HCT116 (cell line): ENCODE measurements at regions not wholly inside any gene's neighbourhood (a gene's known extent, or its start where the extent isn't known, plus 50 kb on each side); places are given as distances from the start of the nearest gene placed in this dataset.

Experiments used
- ATAC-seq: fragments of 200-7000 bp; cut with Tn5 transposase; 2 replicates; pipeline ENCODE4 v1.9.1; 2020; ENCODE audit warnings: mild to moderate bottlenecking, moderate library complexity
- BruUV-seq: library from RNA; stranded (reverse); fragments of 400-500 nt; replicated peaks from 2 replicates; lab custom pipeline; 2021; lab: Mats Ljungman, UMichigan
- CTCF ChIA-PET: fragments of 300-600 bp; sonication (Branson Sonifier 250); formaldehyde crosslinking; loops from one replicate; lab custom pipeline; 2021; ENCODE audit warnings: antibody characterized with exemption; lab: Charles Lee
- POLR2A ChIA-PET: fragments of 300-600, 350-600 bp; sonication (Branson Sonifier 250); formaldehyde crosslinking; loops from one replicate; lab custom pipeline; 2021; ENCODE audit warnings: antibody characterized with exemption; lab: Charles Lee
- RAD21 ChIA-PET, 2 experiments: fragments of 300-600 bp; sonication (Branson Sonifier 250); formaldehyde crosslinking; loops; one replicate each; lab custom pipeline; 2023; ENCODE audit warnings: low total read pairs in 2 of 2; ENCODE audit not compliant: uncharacterized antibody in 2 of 2, unreplicated experiment in 2 of 2, low non-redundant PET in 1 of 2; lab: Charles Lee
- DNase-seq: peaks from one replicate; pipeline ENCODE4 v3.0.0-alpha.2; 2010; ENCODE audit warnings: low read depth, low spot score
- H2AFZ ChIP-seq: fragments of 200-600 bp; shearing (Covaris generic), sonication (generic); 2 replicates; pipeline ENCODE4 v1.6.1; 2017; ENCODE audit warnings: low read depth, mixed run types, mixed read lengths, antibody characterized with exemption, low read length; ENCODE audit not compliant: poor library complexity, severe bottlenecking
- H3K27ac ChIP-seq: 2 replicates; pipeline ENCODE4 v1.5.1; 2012; ENCODE audit warnings: low read depth, low read length
- H3K27me3 ChIP-seq: fragments of 200-600 bp; sonication (generic); 2 replicates; pipeline ENCODE4 v1.6.1; 2016; ENCODE audit warnings: mixed run types, low read length, mixed read lengths; ENCODE audit not compliant: insufficient read depth
- H3K36me3 ChIP-seq, 2 experiments: fragments of 200-500 bp in 1 of 2; fragments of 200-600 bp in 1 of 2; sonication (Bioruptor generic) in 1 of 2; sonication (generic) in 1 of 2; 2 replicates each; pipeline versions ENCODE4 v1.5.1 to v1.6.1; 2014 to 2016; ENCODE audit warnings: low read length in 2 of 2, inconsistent platforms in 1 of 2, mixed read lengths in 1 of 2, mixed run types in 1 of 2; ENCODE audit not compliant: insufficient read depth in 2 of 2, control insufficient read depth in 1 of 2
- H3K4me1 ChIP-seq, 2 experiments: fragments of 200-600 bp in 1 of 2; sonication (generic) in 1 of 2; 2 replicates each; pipeline versions ENCODE4 v1.5.1 to v1.6.1; 2012 to 2017; ENCODE audit warnings: low read length in 2 of 2, inconsistent platforms in 1 of 2, mild to moderate bottlenecking in 1 of 2, mixed read lengths in 1 of 2, mixed run types in 1 of 2, moderate library complexity in 1 of 2; ENCODE audit not compliant: insufficient read depth in 2 of 2, control insufficient read depth in 1 of 2
- H3K4me2 ChIP-seq: fragments of 200-600 bp; sonication (generic); 2 replicates; pipeline ENCODE4 v1.6.1; 2017; ENCODE audit warnings: mixed run types, low read length, mixed read lengths
- H3K4me3 ChIP-seq, 2 experiments: fragments of 200-600 bp in 1 of 2; sonication (generic) in 1 of 2; replicated peaks in 1 of 2; 2 replicates each; pipeline ENCODE4 v1.5.1; 2011 to 2016; ENCODE audit warnings: low read length in 2 of 2, control low read depth in 1 of 2, low read depth in 1 of 2, mild to moderate bottlenecking in 1 of 2, mixed read lengths in 1 of 2, mixed run types in 1 of 2
- H3K79me2 ChIP-seq: fragments of 200-600 bp; sonication (generic); 2 replicates; pipeline ENCODE4 v1.6.1; 2017; ENCODE audit warnings: mild to moderate bottlenecking, mixed run types, low read length, moderate library complexity, mixed read lengths; ENCODE audit not compliant: insufficient read depth
- H3K9ac ChIP-seq: fragments of 200-600 bp; sonication (generic); 2 replicates; pipeline ENCODE4 v1.6.1; 2016; ENCODE audit warnings: low read length, mixed read lengths
- H3K9me2 ChIP-seq: fragments of 200-600 bp; sonication (generic), shearing (Covaris generic); 2 replicates; pipeline ENCODE4 v1.6.1; 2017; ENCODE audit warnings: mixed run types, mild to moderate bottlenecking, moderate library complexity; ENCODE audit not compliant: insufficient read depth
- H3K9me3 ChIP-seq, 2 experiments: fragments of 200-500 bp in 1 of 2; fragments of 200-600 bp in 1 of 2; sonication (Bioruptor generic) in 1 of 2; sonication (generic) in 1 of 2; 2 replicates each; pipeline ENCODE4 v1.6.1; 2014 to 2017; ENCODE audit warnings: low read length in 2 of 2, mixed read lengths in 2 of 2, inconsistent platforms in 1 of 2, low read depth in 1 of 2, mild to moderate bottlenecking in 1 of 2, mixed run types in 1 of 2, moderate library complexity in 1 of 2; ENCODE audit not compliant: control insufficient read depth in 1 of 2, insufficient read depth in 1 of 2
- H4K20me1 ChIP-seq: fragments of 200-600 bp; sonication (generic), shearing (Covaris generic); 2 replicates; pipeline ENCODE4 v1.6.1; 2017; ENCODE audit warnings: mixed run types, mild to moderate bottlenecking, moderate library complexity; ENCODE audit not compliant: insufficient read depth
- CBX3 ChIP-seq: IDR thresholded peaks from 2 replicates; pipeline ENCODE4 v1.6.1; 2012; ENCODE audit warnings: low read depth
- CEBPB ChIP-seq: IDR thresholded peaks from 2 replicates; pipeline ENCODE4 v1.6.1; 2012; ENCODE audit warnings: low read depth
- EGR1 ChIP-seq: IDR thresholded peaks from 2 replicates; pipeline ENCODE4 v1.6.1; 2012; ENCODE audit warnings: low read depth
- ELF1 ChIP-seq: IDR thresholded peaks from 2 replicates; pipeline ENCODE4 v1.6.1; 2012; ENCODE audit warnings: low read depth, borderline replicate concordance
- EZH2 ChIP-seq: fragments of 200-600 bp; sonication (generic); IDR thresholded peaks from 2 replicates; pipeline ENCODE4 v1.6.1; 2017; ENCODE audit warnings: antibody characterized with exemption, mixed run types
- EZH2phosphoT487 ChIP-seq: fragments of 200-600 bp; IDR thresholded peaks from 2 replicates; pipeline ENCODE4 v1.6.1; 2018; ENCODE audit warnings: antibody characterized with exemption, borderline replicate concordance
- FOSL1 ChIP-seq: IDR thresholded peaks from 2 replicates; pipeline ENCODE4 v1.6.1; 2012; ENCODE audit warnings: low read depth
- JUND ChIP-seq: IDR thresholded peaks from 2 replicates; pipeline ENCODE4 v1.6.1; 2012
- POLR2AphosphoS5 ChIP-seq: IDR thresholded peaks from 2 replicates; pipeline ENCODE4 v1.6.1; 2011; ENCODE audit warnings: mild to moderate bottlenecking, low read depth, low read length, moderate library complexity
- RAD21 ChIP-seq: IDR thresholded peaks from 2 replicates; pipeline ENCODE4 v1.6.1; 2012; ENCODE audit warnings: low read depth, mild to moderate bottlenecking
- SP1 ChIP-seq: IDR thresholded peaks from 2 replicates; pipeline ENCODE4 v1.6.1; 2012; ENCODE audit warnings: low read depth
- SRF ChIP-seq: IDR thresholded peaks from 2 replicates; pipeline ENCODE4 v1.6.1; 2012; ENCODE audit warnings: low read depth
- TCF7L2 ChIP-seq: IDR thresholded peaks from 2 replicates; pipeline ENCODE4 v1.7.0; 2011; ENCODE audit warnings: borderline replicate concordance, inconsistent platforms; ENCODE audit not compliant: insufficient read depth, insufficient read length; ENCODE audit errors: extremely low read depth
- ZNF274 ChIP-seq: fragments of 200-500 bp; sonication (Bioruptor generic); IDR thresholded peaks from 2 replicates; pipeline ENCODE4 v1.6.1; 2014; ENCODE audit warnings: mild to moderate bottlenecking, low read depth, low read length, inconsistent platforms
- intact Hi-C: fragments of 100-400 bp; cut with micrococcal nuclease; formaldehyde crosslinking; loops from 2 replicates; pipeline ENCODE4 v1.10.0; 2022
- TF ChIP-seq, protein P1 (sequence below): IDR thresholded peaks from 2 replicates; pipeline ENCODE4 v1.6.1; 2012
- TF ChIP-seq, protein P2 (sequence below): IDR thresholded peaks from 2 replicates; pipeline ENCODE4 v1.6.1; 2011; ENCODE audit warnings: mild to moderate bottlenecking, low read length, moderate library complexity; ENCODE audit not compliant: insufficient replicate concordance; ENCODE audit errors: extremely low read depth

DNA sequence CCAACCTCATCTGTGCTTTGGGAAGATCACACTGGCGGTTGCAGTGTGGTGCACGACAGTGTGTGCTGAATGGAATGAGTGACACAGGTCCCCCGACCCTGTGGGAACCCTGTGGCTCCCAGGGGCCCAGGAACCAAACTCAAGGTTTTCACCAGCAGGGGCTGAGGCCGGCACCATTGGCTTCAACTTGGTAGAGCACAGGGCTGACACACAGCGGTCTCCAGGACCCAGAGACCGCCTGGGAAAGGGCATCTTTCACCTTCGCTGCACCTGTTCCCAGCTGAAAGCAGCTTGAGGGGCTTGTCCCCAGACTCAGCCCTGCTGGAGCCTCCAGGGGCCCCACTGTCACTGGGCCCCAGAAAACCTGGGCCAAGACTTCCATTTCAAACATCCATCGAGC, 59.0 kb upstream of the ODC1 start:
- Histone ChIP-seq H3K4me2 (no peak overlapping the region), H3K4me3 (no peak overlapping the region), H3K9me2 (no peaks in the 10 kb centered on the region), H3K27ac (no peak overlapping the region), H3K79me2 (no peaks in the 10 kb centered on the region), H2AFZ (no peak overlapping the region), H4K20me1 (no peaks in the 10 kb centered on the region), H3K9me3 (no peaks in the 10 kb centered on the region), H3K4me1 (no peaks in the 10 kb centered on the region), H3K36me3 (no peaks in the 10 kb centered on the region), H3K9ac (no peak overlapping the region), H3K27me3 (peaks cover 2% of the 10 kb centered on the region; the same call in 1 of the 2 replicates)
- CTCF ChIA-PET, result no interaction called here
- no peak for DNase-seq
- intact Hi-C loops, result no loop called here
- BruUV-seq, result no TSS peak
- RAD21 ChIA-PET, result no interaction called here
- TF ChIP-seq, protein P1, sequence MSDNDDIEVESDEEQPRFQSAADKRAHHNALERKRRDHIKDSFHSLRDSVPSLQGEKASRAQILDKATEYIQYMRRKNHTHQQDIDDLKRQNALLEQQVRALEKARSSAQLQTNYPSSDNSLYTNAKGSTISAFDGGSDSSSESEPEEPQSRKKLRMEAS, result no peak
- TF ChIP-seq CEBPB (no peak), ZNF274 (no peak), SP1 (no peak), CBX3 (no peak), SRF (no peak), EZH2 (no peak), POLR2AphosphoS5 (no peak), FOSL1 (no peak), JUND (no peak)
- POLR2A ChIA-PET, result no interaction called here
- no peak for ATAC-seq

DNA sequence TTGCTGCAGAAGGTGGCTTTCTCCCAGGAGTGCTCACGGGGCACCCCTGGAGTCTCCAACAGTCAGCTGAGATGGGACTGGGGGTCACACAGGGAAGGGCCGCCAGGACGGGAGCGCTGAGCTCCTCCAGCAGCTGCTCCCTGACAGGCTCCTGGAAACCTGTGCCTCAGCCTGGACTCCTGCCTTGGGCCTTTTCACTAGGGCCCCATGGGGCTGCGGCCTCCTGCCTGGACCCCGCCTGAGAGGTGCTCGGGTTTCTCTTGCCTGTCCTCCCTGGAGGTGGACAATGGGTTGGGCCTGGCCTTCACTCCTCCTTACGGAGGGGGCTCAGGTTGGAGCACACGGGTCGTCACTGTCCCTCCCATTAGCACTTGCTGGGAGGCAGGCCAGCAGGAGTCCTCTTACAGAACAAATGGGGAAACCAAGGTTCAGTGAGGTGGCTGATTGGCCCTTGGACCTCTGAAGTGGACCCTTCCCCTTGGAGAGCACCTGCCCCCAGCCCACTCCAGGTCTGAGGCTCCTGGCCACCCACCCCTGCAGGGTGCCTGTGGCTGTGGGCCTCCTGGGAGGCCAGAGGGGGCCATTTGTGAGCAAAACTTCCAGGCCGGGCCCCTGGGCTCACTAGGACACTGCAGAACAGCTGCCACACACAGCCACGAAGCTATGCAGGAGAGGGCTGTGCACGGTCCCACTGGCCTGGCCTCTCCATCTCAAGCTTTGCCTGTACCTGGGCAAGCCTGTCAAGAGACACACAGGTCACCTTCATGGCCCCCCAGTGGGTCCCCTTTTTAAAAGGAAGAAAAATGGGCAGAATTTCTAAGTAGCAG, 57.1 kb upstream of the ODC1 start:
- POLR2A ChIA-PET, result no interaction called here
- TF ChIP-seq ELF1 (no peak), EGR1 (no peak), POLR2AphosphoS5 (no peak), TCF7L2 (no peak), ZNF274 (no peak), EZH2phosphoT487 (no peak), JUND (no peak), SRF (no peak), EZH2 (no peak), RAD21 (no peak), SP1 (no peak)
- TF ChIP-seq, protein P2, sequence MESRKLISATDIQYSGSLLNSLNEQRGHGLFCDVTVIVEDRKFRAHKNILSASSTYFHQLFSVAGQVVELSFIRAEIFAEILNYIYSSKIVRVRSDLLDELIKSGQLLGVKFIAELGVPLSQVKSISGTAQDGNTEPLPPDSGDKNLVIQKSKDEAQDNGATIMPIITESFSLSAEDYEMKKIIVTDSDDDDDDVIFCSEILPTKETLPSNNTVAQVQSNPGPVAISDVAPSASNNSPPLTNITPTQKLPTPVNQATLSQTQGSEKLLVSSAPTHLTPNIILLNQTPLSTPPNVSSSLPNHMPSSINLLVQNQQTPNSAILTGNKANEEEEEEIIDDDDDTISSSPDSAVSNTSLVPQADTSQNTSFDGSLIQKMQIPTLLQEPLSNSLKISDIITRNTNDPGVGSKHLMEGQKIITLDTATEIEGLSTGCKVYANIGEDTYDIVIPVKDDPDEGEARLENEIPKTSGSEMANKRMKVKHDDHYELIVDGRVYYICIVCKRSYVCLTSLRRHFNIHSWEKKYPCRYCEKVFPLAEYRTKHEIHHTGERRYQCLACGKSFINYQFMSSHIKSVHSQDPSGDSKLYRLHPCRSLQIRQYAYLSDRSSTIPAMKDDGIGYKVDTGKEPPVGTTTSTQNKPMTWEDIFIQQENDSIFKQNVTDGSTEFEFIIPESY, result no peak
- TF ChIP-seq, all 23 proteins: peak for 0
- ChIA-PET CTCF (no interaction called here), RAD21 (no interaction called here)
- Histone ChIP-seq H3K4me2 (no peak overlapping the region), H2AFZ (no peak overlapping the region), H3K9me3 (no peaks in the 10 kb centered on the region), H3K9ac (no peak overlapping the region), H3K27me3 (peaks cover 2% of the 10 kb centered on the region; the same call in 1 of the 2 replicates), H3K9me2 (no peaks in the 10 kb centered on the region), H3K4me1 (no peaks in the 10 kb centered on the region), H4K20me1 (no peaks in the 10 kb centered on the region), H3K36me3 (no peaks in the 10 kb centered on the region), H3K79me2 (no peaks in the 10 kb centered on the region), H3K27ac (no peak overlapping the region), H3K4me3 (no peak overlapping the region)
- intact Hi-C loops, result no loop called here
- no peak for ATAC-seq
- no peak for DNase-seq
- BruUV-seq, result no TSS peak
